Endothelial cell of umbilical vein (primary cell): ENCODE measurements at regions not wholly inside any gene's neighbourhood (a gene's known extent, or its start where the extent isn't known, plus 50 kb on each side); places are given as distances from the start of the nearest gene placed in this dataset.

Experiments
- BruUV-seq: library from RNA; stranded (reverse); fragments of 400-500 nt; replicated peaks from 2 replicates; lab custom pipeline; 2021; lab: Mats Ljungman, UMichigan
- CTCF ChIA-PET: fragments of 300-600, 350-600 bp; sonication (Branson Sonifier 250); formaldehyde crosslinking; loops from one replicate; lab custom pipeline; 2021; ENCODE audit warnings: antibody characterized with exemption, inconsistent platforms; lab: Charles Lee
- POLR2A ChIA-PET: fragments of 300-600, 350-600 bp; sonication (Branson Sonifier 250); formaldehyde crosslinking; loops from one replicate; lab custom pipeline; 2021; ENCODE audit warnings: antibody characterized with exemption, inconsistent platforms; lab: Charles Lee
- DNase-seq: peaks from one replicate; pipeline ENCODE4 v3.0.0-alpha.2; 2011; ENCODE audit warnings: low read depth, low spot score
- FAIRE-seq: peaks from 2 replicates; lab custom pipeline; 2011; peaks lifted over from hg19 to GRCh38; lab: Jason Lieb, UNC
- H2AFZ ChIP-seq: 2 replicates; pipeline ENCODE4 v1.6.0; 2012; ENCODE audit warnings: low read depth, low read length, control low read depth, inconsistent platforms
- H3K27ac ChIP-seq: 2 replicates; pipeline ENCODE4 v1.5.1; 2011; ENCODE audit warnings: low read depth, mild to moderate bottlenecking, control low read depth, low read length, moderate library complexity; ENCODE audit not compliant: insufficient read depth
- H3K27me3 ChIP-seq, 2 experiments: 2 replicates each; pipeline versions ENCODE4 v1.6.0 to v1.6.1; 2011; ENCODE audit warnings: low read length in 2 of 2, mixed read lengths in 1 of 2; ENCODE audit not compliant: control insufficient read depth in 2 of 2, insufficient read depth in 2 of 2
- H3K36me3 ChIP-seq, 2 experiments: 2 replicates in 1 of 2; 3 replicates in 1 of 2; pipeline ENCODE4 v1.5.1; 2011; ENCODE audit warnings: low read length in 2 of 2, mild to moderate bottlenecking in 1 of 2, moderate library complexity in 1 of 2; ENCODE audit not compliant: control insufficient read depth in 2 of 2, insufficient read depth in 2 of 2; ENCODE audit errors: extremely low read depth in 1 of 2
- H3K4me1 ChIP-seq: 3 replicates; pipeline ENCODE4 v1.5.1; 2011; ENCODE audit warnings: mild to moderate bottlenecking, low read length; ENCODE audit not compliant: control insufficient read depth, insufficient read depth; ENCODE audit errors: extremely low read depth
- H3K4me2 ChIP-seq: 2 replicates; pipeline ENCODE4 v1.6.1; 2011; ENCODE audit warnings: low read length, control low read depth, mixed read lengths; ENCODE audit not compliant: insufficient read depth
- H3K4me3 ChIP-seq, 3 experiments: fragments of 200-600 bp in 1 of 3; sonication (generic), shearing (Covaris generic) in 1 of 3; replicated peaks in 1 of 3; 2 replicates each; pipeline ENCODE4 v1.5.1; 2011 to 2016; ENCODE audit warnings: control low read depth in 3 of 3, low read length in 3 of 3, mild to moderate bottlenecking in 2 of 3, inconsistent platforms in 1 of 3, low read depth in 1 of 3, moderate library complexity in 1 of 3; ENCODE audit not compliant: insufficient read depth in 1 of 3
- H3K79me2 ChIP-seq: 2 replicates; pipeline ENCODE4 v1.6.0; 2012; ENCODE audit warnings: low read length, inconsistent platforms; ENCODE audit not compliant: control insufficient read depth, insufficient read depth
- H3K9ac ChIP-seq: replicated peaks from 2 replicates; pipeline ENCODE3; 2011; ENCODE audit warnings: low read length, control low read depth; ENCODE audit not compliant: insufficient read depth; ENCODE audit errors: extremely low read depth
- H3K9me1 ChIP-seq: replicated peaks from 3 replicates; pipeline ENCODE4 v1.6.0; 2011; ENCODE audit warnings: mild to moderate bottlenecking, low read length; ENCODE audit not compliant: control insufficient read depth, insufficient read depth; ENCODE audit errors: extremely low read depth
- H3K9me3 ChIP-seq: replicated peaks from 2 replicates; pipeline ENCODE4 v1.5.1; 2012; ENCODE audit warnings: low read length, inconsistent platforms; ENCODE audit not compliant: control insufficient read depth, insufficient read depth
- H4K20me1 ChIP-seq: replicated peaks from 2 replicates; pipeline ENCODE3; 2011; ENCODE audit warnings: mild to moderate bottlenecking, low read length; ENCODE audit not compliant: control insufficient read depth, insufficient read depth; ENCODE audit errors: extremely low read depth
- EZH2 ChIP-seq: IDR thresholded peaks from 2 replicates; pipeline ENCODE4 v1.6.1; 2012; ENCODE audit warnings: borderline replicate concordance, low read depth, mild to moderate bottlenecking, moderate library complexity, low read length, inconsistent platforms; ENCODE audit not compliant: severe bottlenecking
- FOS ChIP-seq: IDR thresholded peaks from 2 replicates; pipeline ENCODE4 v1.6.1; 2011; ENCODE audit warnings: mild to moderate bottlenecking, low read length, moderate library complexity, borderline replicate concordance; ENCODE audit not compliant: insufficient read depth
- GATA2 ChIP-seq: IDR thresholded peaks from 2 replicates; pipeline ENCODE4 v1.7.0; 2011; ENCODE audit warnings: low read depth, mild to moderate bottlenecking, moderate library complexity, mixed read lengths, low read length; ENCODE audit not compliant: insufficient read length, insufficient read depth
- JUN ChIP-seq: IDR thresholded peaks from 2 replicates; pipeline ENCODE4 v1.6.1; 2011; ENCODE audit warnings: borderline replicate concordance, low read depth; ENCODE audit not compliant: insufficient read length, insufficient read depth
- MAX ChIP-seq: IDR thresholded peaks from 2 replicates; pipeline ENCODE4 v1.6.1; 2011; ENCODE audit not compliant: insufficient read depth, insufficient read length
- MYC ChIP-seq: IDR thresholded peaks from one replicate; pipeline ENCODE4 v1.6.1; 2011; ENCODE audit warnings: mild to moderate bottlenecking, low read depth, low read length
- POLR2A ChIP-seq: IDR thresholded peaks from 2 replicates; pipeline ENCODE4 v1.6.1; 2012; ENCODE audit warnings: low read depth, mild to moderate bottlenecking, control low read depth, low read length
- POLR2AphosphoS5 ChIP-seq: IDR thresholded peaks from 2 replicates; pipeline ENCODE4 v1.6.1; 2012; ENCODE audit warnings: low read depth, mild to moderate bottlenecking, control low read depth, low read length, moderate library complexity; ENCODE audit not compliant: insufficient read depth
- dilution Hi-C: fragments of 300-500 bp; cut with MboI; formaldehyde crosslinking; loops from one replicate; pipeline ENCODE4 v1.15.0; 2019; ENCODE audit warnings: low sequenced_read_pairs; ENCODE audit not compliant: extremely low pct_ligation_motif_present
- intact Hi-C: fragments of 100-400 bp; cut with micrococcal nuclease; formaldehyde crosslinking; loops from one replicate; pipeline ENCODE4 v1.10.0; 2022
- TF ChIP-seq, protein P1 (sequence below), 2 donors: IDR thresholded peaks; 1 replicate in 1 of 2; 2 replicates in 1 of 2; pipeline ENCODE4 v1.5.1; 2011; ENCODE audit warnings: low read length in 2 of 2, mild to moderate bottlenecking in 2 of 2, moderate library complexity in 2 of 2, control low read depth in 1 of 2, inconsistent platforms in 1 of 2, low read depth in 1 of 2; ENCODE audit not compliant: insufficient read depth in 1 of 2; ENCODE audit errors: extremely low read depth in 1 of 2

GRCh38 chr11:100585728-100586127, 101.4 kb upstream of the ARHGAP42 start:
- Histone ChIP-seq H3K4me2 (no peak overlapping the region), H3K9me3 (no peaks in the 10 kb centered on the region), H3K9me1 (no peaks in the 10 kb centered on the region), H3K4me1 (no peaks in the 10 kb centered on the region), H3K9ac (no peak overlapping the region), H3K27me3 (peaks cover 4 to 22% of the 10 kb centered on the region in 2 experiments), H3K79me2 (no peaks in the 10 kb centered on the region), H4K20me1 (no peaks in the 10 kb centered on the region), H2AFZ (no peak overlapping the region), H3K27ac (no peak overlapping the region), H3K4me3 (no peak overlapping the region), H3K36me3 (no peaks in the 10 kb centered on the region)
- intact Hi-C loops (no loop called here), dilution Hi-C loops (no loop called here)
- TF ChIP-seq JUN, result no peak
- TF ChIP-seq POLR2A, result no peak
- no peak for TF ChIP-seq EZH2
- no peak for TF ChIP-seq MYC
- TF ChIP-seq, protein P1, sequence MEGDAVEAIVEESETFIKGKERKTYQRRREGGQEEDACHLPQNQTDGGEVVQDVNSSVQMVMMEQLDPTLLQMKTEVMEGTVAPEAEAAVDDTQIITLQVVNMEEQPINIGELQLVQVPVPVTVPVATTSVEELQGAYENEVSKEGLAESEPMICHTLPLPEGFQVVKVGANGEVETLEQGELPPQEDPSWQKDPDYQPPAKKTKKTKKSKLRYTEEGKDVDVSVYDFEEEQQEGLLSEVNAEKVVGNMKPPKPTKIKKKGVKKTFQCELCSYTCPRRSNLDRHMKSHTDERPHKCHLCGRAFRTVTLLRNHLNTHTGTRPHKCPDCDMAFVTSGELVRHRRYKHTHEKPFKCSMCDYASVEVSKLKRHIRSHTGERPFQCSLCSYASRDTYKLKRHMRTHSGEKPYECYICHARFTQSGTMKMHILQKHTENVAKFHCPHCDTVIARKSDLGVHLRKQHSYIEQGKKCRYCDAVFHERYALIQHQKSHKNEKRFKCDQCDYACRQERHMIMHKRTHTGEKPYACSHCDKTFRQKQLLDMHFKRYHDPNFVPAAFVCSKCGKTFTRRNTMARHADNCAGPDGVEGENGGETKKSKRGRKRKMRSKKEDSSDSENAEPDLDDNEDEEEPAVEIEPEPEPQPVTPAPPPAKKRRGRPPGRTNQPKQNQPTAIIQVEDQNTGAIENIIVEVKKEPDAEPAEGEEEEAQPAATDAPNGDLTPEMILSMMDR (IDR thresholded peaks at IDR 0.05; ENCODE audit: extremely low read depth in 1 of 2, insufficient read depth in 1 of 2, low read depth in 1 of 2, low read length in 2 of 2), result no peak
- TF ChIP-seq MAX, result no peak
- no peak for TF ChIP-seq FOS
- no peak for TF ChIP-seq POLR2AphosphoS5
- no peak for TF ChIP-seq GATA2
- BruUV-seq, result no TSS peak
- CTCF ChIA-PET, result no interaction called here
- FAIRE-seq (no peak), DNase-seq (no peak)
- POLR2A ChIA-PET, result no interaction called here
